HG03097 (cell line): ENCODE measurements at regions not wholly inside any gene's neighbourhood (a gene's known extent, or its start where the extent isn't known, plus 50 kb on each side); places are given as distances from the start of the nearest gene placed in this dataset.
"Not testable (repeated sequence)": the region's sequence is repeated elsewhere in the genome, so short reads cannot be mapped to it uniquely, and the experiment has no call there.

Experiments
- ATAC-seq: cut with Tn5 transposase; IDR thresholded peaks from one replicate; pipeline ENCODE4 v1.9.1; 2021; ENCODE audit not compliant: unreplicated experiment, low FRiP score

GRCh38 chr4:27619435-27619834, 758.8 kb downstream of the STIM2 start:
- no peak for ATAC-seq

GRCh38 chr4:27620886-27621285, 760.2 kb downstream of the STIM2 start:
- ATAC-seq = no peak

- no peak for ATAC-seq
Measured at GRCh38 chr4:27624749-27625148, 764.1 kb downstream of the STIM2 start.

- ATAC-seq = no peak
Measured at GRCh38 chr4:27628609-27629008, 768.0 kb downstream of the STIM2 start.

GRCh38 chr4:27629532-27630225, 769.0 kb downstream of the STIM2 start:
- no peak for ATAC-seq

- ATAC-seq = peak; percentile 85
Measured at GRCh38 chr4:27635936-27636913, 775.6 kb downstream of the STIM2 start.

- ATAC-seq = no peak
Measured at GRCh38 chr4:27638163-27638915, 777.7 kb downstream of the STIM2 start.

- no peak for ATAC-seq
Measured at GRCh38 chr4:27643101-27643500, 782.5 kb downstream of the STIM2 start.

- no peak for ATAC-seq
Measured at GRCh38 chr4:27648416-27648815, 787.8 kb downstream of the STIM2 start.

- ATAC-seq = no peak
Measured at GRCh38 chr4:27662426-27662825, 801.8 kb downstream of the STIM2 start.

GRCh38 chr4:27666943-27667342, 806.3 kb downstream of the STIM2 start:
- ATAC-seq = no peak

GRCh38 chr4:27668001-27668400, 807.4 kb downstream of the STIM2 start:
- no peak for ATAC-seq

- no peak for ATAC-seq
Measured at GRCh38 chr4:27678027-27678426, 817.4 kb downstream of the STIM2 start.

- ATAC-seq = peak; percentile 84
Measured at GRCh38 chr4:27684610-27685011, 824.0 kb downstream of the STIM2 start.

GRCh38 chr4:27685091-27685490, 824.5 kb downstream of the STIM2 start:
- ATAC-seq = no peak

GRCh38 chr4:27685947-27686346, 825.3 kb downstream of the STIM2 start:
- ATAC-seq = no peak

GRCh38 chr4:27692158-27692557, 831.5 kb downstream of the STIM2 start:
- peak; percentile 81 for ATAC-seq

GRCh38 chr4:27692868-27693634, 832.4 kb downstream of the STIM2 start:
- ATAC-seq = no peak

- ATAC-seq = not testable (repeated sequence)
Measured at GRCh38 chr4:27696257-27696656, 835.6 kb downstream of the STIM2 start.

GRCh38 chr4:27701606-27702005, 841.0 kb downstream of the STIM2 start:
- ATAC-seq = no peak
